ENCODE measurements at regions not wholly inside any gene's neighbourhood (a gene's known extent, or its start where the extent isn't known, plus 50 kb on each side); places are given as distances from the start of the nearest gene placed in this dataset.

DNA sequence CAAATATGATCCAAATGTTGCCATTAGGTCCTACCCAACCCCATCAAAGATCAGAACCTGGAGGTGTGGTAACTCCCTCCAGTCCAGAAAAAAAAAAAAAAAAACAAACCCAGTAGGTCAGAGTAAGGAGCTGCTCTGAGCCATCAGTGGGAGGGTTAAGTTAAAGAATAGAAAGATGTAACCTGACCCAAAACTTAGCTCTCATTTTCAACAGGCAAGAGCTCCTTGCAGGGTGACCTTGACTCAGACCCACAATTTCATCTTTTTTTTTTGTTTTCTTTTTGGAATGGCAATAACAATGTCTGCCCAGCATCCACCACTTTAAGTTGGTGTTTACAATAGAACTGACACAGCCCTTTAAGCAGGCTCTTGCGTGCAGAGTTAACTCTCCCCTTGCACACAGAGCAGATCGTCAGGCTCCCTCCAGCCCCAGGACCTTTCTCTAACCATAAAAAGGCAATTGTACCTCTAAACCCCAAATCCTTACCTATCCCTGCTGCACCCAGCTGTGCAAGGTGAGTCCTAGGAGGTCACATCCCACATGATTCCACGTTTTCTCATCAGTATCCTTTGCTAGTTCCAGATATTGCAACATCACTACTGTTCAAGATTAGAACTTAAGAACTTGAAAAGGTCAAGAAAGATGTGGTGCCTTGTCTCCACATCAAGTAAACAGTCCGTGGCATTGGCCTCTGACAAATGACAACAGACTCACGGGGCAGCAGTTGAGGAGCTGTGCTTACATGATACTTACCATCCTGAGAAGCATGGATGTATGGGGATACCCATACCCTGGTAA, 178.6 kb upstream of the EEA1 start:
- DNase-seq, result no peak

DNA sequence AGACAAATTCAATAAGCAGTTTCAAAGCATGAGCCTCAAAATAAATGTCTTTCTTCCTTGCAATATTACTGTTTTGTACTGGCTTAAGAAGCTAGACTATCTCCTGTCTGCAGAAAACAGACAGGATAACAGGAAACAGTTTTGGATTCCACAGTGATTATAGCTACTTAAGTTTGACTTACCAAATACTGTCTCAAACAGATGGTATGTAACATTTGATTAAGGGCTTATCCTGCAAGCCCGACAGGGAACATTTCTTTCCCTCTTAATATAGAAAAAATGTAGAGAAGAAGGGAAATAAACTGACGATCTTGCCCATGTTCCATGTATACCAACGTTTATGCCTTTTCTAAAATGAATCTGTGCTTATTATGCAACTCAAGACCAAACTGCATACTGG, 179.9 kb upstream of the EEA1 start:
- DNase-seq, result no peak

DNA sequence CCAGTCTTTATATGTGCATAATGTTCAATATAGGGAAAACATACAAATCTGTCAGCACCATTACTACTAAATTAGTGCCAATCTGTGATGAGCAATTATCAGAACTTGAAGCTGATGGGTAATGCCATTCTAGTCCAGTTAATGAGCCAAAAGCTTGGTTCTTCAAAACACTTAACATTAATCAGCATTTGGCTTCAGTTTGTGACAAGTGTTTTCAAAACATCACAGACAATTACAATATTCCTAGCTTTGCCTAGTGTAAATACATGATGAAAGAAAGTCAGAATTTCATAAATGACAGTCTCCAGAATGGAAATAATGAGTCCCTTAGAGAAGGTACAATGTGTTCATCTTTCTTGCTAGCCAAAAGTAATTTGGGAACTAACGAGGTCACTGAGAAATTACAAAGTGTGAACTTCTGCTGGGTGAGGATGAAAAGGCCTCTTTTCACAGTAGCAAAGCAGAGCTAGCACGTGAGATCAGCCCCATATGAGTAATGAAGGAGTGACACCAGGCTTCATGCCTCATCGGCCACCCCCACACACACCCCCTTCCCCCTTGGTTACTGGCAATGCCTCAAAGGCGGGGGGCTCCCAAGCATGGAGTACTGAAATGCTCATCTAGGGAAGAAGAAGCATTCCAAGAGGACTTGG, 180.6 kb upstream of the EEA1 start:
- peak; percentile 59 for DNase-seq

DNA sequence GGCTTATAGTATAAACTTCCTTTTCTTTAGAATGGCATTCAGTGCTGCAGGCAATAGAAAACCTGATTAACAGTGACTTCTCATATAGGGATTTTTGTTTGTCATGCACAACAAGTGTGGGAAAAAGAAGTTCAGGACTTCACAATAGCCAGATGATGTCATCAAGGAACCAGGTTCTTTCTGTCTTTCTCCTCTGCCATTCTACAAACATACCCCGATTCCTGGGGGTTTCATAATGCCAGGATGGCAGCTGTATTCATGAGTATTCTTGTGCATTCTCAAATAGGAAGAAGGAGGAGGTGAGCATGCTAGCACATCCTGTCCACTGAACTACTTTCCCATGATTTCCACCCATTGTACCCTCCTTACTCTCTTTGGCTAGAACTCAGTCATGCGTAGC, 182.7 kb upstream of the EEA1 start:
- no peak for DNase-seq

- no peak for DNase-seq
Measured at GRCh38 chr12:93113317-93114006, 184.4 kb upstream of the EEA1 start.

DNA sequence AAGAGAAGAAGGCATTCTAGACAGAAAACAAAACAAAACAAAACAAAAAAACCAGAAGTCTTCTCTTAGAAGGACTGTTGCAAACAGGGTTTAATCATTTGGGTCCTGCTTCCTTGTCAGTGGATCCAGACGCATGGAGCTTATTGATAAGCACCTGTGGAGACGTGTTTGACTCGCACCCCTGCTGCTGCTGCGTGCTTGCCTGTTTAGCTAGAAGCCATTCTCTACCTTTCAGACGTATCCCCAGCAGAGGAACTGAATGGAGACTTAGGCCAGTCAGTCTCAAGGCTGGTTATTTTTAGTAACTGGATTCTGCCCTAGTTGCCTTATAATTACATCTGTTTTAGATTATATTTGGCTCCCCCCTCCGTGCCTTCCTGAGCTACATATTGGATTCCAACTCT, 186.1 kb upstream of the EEA1 start:
- no peak for DNase-seq

DNA sequence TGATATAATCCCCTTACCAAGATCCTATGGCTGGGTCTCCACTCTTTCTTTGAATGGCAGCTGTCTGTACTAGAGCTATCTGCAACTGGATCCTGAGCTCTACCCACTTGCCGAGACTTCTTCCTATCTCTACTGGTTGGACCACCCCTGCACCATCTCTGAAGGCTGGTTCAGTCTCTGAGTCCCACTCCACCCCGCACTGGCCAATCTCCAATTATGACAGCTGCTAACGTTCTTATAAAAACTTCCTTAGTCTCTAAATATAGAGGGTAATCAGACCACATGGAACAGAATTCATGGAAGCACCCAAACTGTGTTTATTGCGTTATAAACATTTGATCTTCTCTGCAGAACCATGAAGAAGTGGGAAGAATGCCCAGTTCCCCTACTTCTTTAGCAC, 186.6 kb upstream of the EEA1 start:
- DNase-seq, result no peak

DNA sequence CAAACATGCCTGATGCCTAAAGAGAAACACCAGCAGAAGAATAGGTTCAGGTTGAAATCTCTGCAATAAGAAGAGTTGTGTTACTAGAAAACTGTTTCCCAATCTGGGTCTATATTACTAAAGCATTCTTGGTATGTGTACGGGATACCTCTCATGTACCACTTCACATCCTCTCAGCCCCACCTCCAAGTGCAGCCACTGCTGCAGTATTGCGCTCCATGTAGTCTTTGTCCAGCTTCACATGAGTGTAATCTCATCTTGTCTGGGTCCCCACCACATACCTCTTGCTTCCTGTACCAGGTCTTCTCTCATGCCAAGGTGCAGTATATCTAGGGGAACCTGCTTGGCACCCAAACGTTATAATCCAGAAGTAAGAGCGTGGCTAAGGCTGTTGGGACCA, 187.5 kb upstream of the EEA1 start:
- DNase-seq, result no peak

DNA sequence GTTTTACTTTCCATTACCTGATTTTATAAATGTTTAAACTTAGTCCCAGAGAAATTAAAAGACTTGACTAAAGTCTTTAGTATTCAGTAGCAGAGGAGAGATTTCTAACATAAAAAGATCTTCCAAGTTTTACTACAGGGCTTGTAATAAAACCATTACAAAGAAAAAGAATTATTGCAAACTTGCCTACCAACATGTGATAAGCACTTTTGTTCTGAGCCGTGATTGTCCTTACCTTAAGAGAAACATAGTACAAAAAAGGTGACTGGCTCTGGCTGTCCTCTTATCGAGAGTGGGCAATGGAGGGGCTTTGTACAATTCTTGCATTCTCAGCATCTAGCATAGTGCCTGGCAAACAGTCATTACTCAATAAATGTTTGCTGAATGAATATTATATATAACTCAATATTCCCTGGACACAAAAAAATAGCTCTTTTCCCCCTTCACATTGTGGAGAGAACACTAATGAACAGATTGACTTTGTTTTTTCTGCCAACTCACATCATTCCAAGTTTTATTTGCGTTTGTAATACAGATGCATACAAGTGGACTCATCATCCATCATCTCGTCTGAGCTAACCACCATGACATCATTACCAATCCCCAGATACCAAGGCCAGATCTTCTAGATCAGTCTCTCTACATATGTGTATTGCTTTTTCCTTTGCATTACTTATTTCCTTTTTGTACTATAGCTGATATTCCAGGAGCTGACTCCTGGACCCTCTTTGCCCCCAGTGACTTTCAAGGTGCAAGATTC, 192.8 kb upstream of the EEA1 start:
- DNase-seq, result no peak

DNA sequence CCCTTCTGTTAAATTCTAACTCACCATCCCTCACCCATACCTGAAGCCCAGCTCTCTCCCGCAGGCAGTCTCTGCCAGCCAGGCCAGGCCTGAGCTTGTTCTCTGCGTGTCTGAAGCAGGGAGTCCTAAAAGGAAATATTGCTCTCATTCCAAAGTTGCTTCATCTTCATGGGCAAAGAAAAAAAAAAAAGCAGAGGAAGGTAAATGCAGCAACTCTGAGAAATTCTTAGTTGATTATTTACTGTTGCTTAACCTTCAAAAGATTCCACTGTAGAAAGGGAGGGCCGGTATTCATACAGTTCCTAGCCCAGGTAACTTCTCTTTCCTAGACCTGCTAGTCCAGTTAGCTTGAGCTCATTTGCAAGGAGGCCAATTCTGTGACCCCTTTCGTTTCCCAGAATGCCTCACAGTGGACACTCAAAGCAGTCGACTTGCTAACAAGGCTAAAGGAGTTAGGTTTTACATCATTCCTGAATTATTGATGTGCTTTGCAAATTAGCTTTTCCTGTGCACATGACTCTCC, 193.5 kb upstream of the EEA1 start:
- no peak for DNase-seq

DNA sequence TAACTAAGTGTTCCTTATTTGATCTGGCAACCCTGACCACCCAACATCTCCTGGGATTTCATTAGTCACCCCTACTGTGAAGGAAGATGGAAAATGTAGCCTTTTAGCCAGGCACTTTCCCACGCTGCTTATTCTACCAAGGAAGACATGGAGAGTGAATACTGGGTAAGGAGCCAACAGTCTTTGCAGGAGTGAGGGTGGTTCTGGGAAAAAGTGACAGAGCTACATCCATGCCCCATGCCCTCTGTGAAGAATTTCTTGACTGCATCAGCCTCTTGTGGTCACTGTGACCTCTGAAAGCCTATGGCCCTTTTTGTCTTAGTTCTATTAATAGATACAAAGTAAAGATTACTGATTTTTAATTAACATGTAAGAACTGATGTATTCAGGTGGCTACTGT, 196.0 kb upstream of the EEA1 start:
- DNase-seq, result no peak

DNA sequence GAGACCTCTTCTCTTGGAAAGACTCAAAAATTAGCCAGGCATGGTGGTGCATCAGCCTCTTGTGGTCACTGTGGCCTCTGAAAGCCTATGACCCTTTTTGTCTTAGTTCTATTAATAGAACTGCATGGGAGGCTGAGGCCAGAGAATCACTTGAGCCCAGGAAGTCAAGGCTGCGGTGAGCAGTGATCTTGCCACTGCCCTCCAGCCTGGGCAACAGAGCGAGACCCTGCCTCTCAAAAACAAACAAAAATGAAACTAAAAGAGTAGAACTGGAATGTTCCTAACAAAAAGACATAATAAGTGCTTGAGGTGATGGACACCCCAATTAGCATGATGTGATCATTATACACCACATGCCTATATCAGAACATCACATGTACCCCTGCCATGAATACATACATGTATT, 197.0 kb upstream of the EEA1 start:
- no peak for DNase-seq

- DNase-seq, result no peak
Measured at GRCh38 chr12:93127107-93127560, 198.0 kb upstream of the EEA1 start.

- no peak for DNase-seq
Measured at GRCh38 chr12:93127582-93128331, 198.7 kb upstream of the EEA1 start.

- DNase-seq, result no peak
Measured at GRCh38 chr12:93128332-93128707, 199.2 kb upstream of the EEA1 start.

- no peak for DNase-seq
Measured at GRCh38 chr12:93130366-93131054, 201.4 kb upstream of the EEA1 start.

- DNase-seq, result no peak
Measured at GRCh38 chr12:93133361-93133760, 204.3 kb upstream of the EEA1 start.

GRCh38 chr12:93134175-93134890, 205.2 kb upstream of the EEA1 start:
- no peak for DNase-seq

- DNase-seq, result no peak
Measured at GRCh38 chr12:93134893-93135285, 205.8 kb upstream of the EEA1 start.

GRCh38 chr12:93135286-93136239, 206.5 kb upstream of the EEA1 start:
- DNase-seq, result no peak
